GM06990 (cell line): ENCODE measurements at regions not wholly inside any gene's neighbourhood (a gene's known extent, or its start where the extent isn't known, plus 50 kb on each side); places are given as distances from the start of the nearest gene placed in this dataset.

Source experiments
- DNase-seq: peaks from one replicate; pipeline ENCODE4 v3.0.0-alpha.2; 2011; ENCODE audit not compliant: insufficient read length; ENCODE audit errors: extremely low read depth
- H3K27me3 ChIP-seq: replicated peaks from 2 replicates; pipeline ENCODE4 v1.6.0; 2011; ENCODE audit warnings: low read length; ENCODE audit not compliant: control insufficient read depth, insufficient read depth
- H3K36me3 ChIP-seq: 2 replicates; pipeline ENCODE4 v1.5.1; 2011; ENCODE audit warnings: low read length; ENCODE audit not compliant: control insufficient read depth, insufficient read depth
- H3K4me3 ChIP-seq: replicated peaks from 2 replicates; pipeline ENCODE4 v1.5.1; 2011; ENCODE audit warnings: low read depth, mild to moderate bottlenecking, control low read depth, low read length
- CTCF ChIP-seq: IDR thresholded peaks from 2 replicates; pipeline ENCODE4 v1.5.1; 2011; ENCODE audit warnings: low read length, control low read depth, mild to moderate bottlenecking, inconsistent platforms; ENCODE audit not compliant: insufficient read depth, poor library complexity, severe bottlenecking

GRCh38 chr10:71123023-71123422 is 89.3 kb upstream of the UNC5B start:
- no peak for TF ChIP-seq CTCF
- Histone ChIP-seq H3K36me3 (no peaks in the 10 kb centered on the region), H3K27me3 (no peaks in the 10 kb centered on the region; the same call in 1 of the 2 replicates), H3K4me3 (no peak overlapping the region)
- no peak for DNase-seq

- no peaks in the 10 kb centered on the region for H3K36me3 ChIP-seq
- H3K27me3 ChIP-seq = no peaks in the 10 kb centered on the region; the same call in 1 of the 2 replicates
- no peak for DNase-seq
- TF ChIP-seq CTCF = no peak
- no peak overlapping the region for H3K4me3 ChIP-seq
These were observed 87.2 kb upstream of the UNC5B start for GRCh38 chr10:71124921-71125748.

- Histone ChIP-seq H3K36me3 (no peaks in the 10 kb centered on the region), H3K27me3 (no peaks in the 10 kb centered on the region; the same call in 1 of the 2 replicates), H3K4me3 (no peak overlapping the region)
- DNase-seq = no peak
- TF ChIP-seq CTCF = no peak
These were observed 86.6 kb upstream of the UNC5B start for GRCh38 chr10:71125749-71126107.

- H3K36me3 ChIP-seq = no peaks in the 10 kb centered on the region
- no peaks in the 10 kb centered on the region; the same call in none of the 2 replicates for H3K27me3 ChIP-seq
- no peak for TF ChIP-seq CTCF
- no peak overlapping the region for H3K4me3 ChIP-seq
- no peak for DNase-seq
These were observed 85.9 kb upstream of the UNC5B start for GRCh38 chr10:71126432-71126831.

GRCh38 chr10:71127104-71127503 is 85.3 kb upstream of the UNC5B start:
- no peak overlapping the region for H3K4me3 ChIP-seq
- H3K36me3 ChIP-seq = no peaks in the 10 kb centered on the region
- no peak for DNase-seq
- H3K27me3 ChIP-seq = no peaks in the 10 kb centered on the region; the same call in none of the 2 replicates
- TF ChIP-seq CTCF = no peak
